Common myeloid progenitor, CD34-positive (primary cell): ENCODE measurements at regions not wholly inside any gene's neighbourhood (a gene's known extent, or its start where the extent isn't known, plus 50 kb on each side); places are given as distances from the start of the nearest gene placed in this dataset.

Experiments used
- CTCF ChIA-PET: fragments of 350-600 bp; sonication (Branson Sonifier 250); formaldehyde crosslinking; loops from one replicate; lab custom pipeline; 2021; ENCODE audit warnings: antibody characterized with exemption; lab: Charles Lee
- POLR2A ChIA-PET: fragments of 350-600 bp; sonication (Branson Sonifier 250); formaldehyde crosslinking; loops from one replicate; lab custom pipeline; 2021; ENCODE audit warnings: antibody characterized with exemption; lab: Charles Lee
- DNase-seq, 3 donors: peaks; one replicate each; pipeline versions ENCODE4 v3.0.0 to v3.0.0-alpha.2; 2013
- H3K27ac ChIP-seq, 2 experiments: 1 replicate in 1 of 2; 2 replicates in 1 of 2; pipeline ENCODE4 v1.7.0; 2013; ENCODE audit warnings: inconsistent platforms in 2 of 2, low read length in 2 of 2, mild to moderate bottlenecking in 2 of 2, low read depth in 1 of 2, moderate library complexity in 1 of 2; ENCODE audit not compliant: severe bottlenecking in 2 of 2, insufficient read depth in 1 of 2, poor library complexity in 1 of 2
- H3K27me3 ChIP-seq, 5 experiments: replicated peaks in 2 of 5; 1 replicate in 3 of 5; 2 replicates in 2 of 5; pipeline versions ENCODE4 v1.6.1 to v1.7.0; 2013; ENCODE audit warnings: low read length in 4 of 5, mild to moderate bottlenecking in 2 of 5, moderate library complexity in 2 of 5, inconsistent platforms in 1 of 5; ENCODE audit not compliant: insufficient read depth in 5 of 5, control insufficient read depth in 4 of 5
- H3K36me3 ChIP-seq, 4 experiments: 1 replicate in 2 of 4; 2 replicates in 2 of 4; pipeline versions ENCODE4 v1.6.1 to v1.7.0; 2013; ENCODE audit warnings: low read length in 3 of 4, control low read depth in 1 of 4, mild to moderate bottlenecking in 1 of 4; ENCODE audit not compliant: control insufficient read depth in 4 of 4, insufficient read depth in 4 of 4
- H3K4me1 ChIP-seq, 4 experiments: 1 replicate in 3 of 4; 2 replicates in 1 of 4; pipeline versions ENCODE4 v1.6.1 to v1.7.1; 2013; ENCODE audit warnings: low read length in 3 of 4, mild to moderate bottlenecking in 3 of 4, control low read depth in 1 of 4, inconsistent platforms in 1 of 4, moderate library complexity in 1 of 4; ENCODE audit not compliant: control insufficient read depth in 4 of 4, insufficient read depth in 4 of 4; ENCODE audit errors: control extremely low read depth in 1 of 4
- H3K4me3 ChIP-seq, 7 experiments: 1 replicate in 4 of 7; 2 replicates in 3 of 7; pipeline versions ENCODE4 v1.5.1 to v1.7.0; 2013; ENCODE audit warnings: mild to moderate bottlenecking in 7 of 7, low read length in 6 of 7, moderate library complexity in 6 of 7, inconsistent platforms in 2 of 7, low read depth in 2 of 7, control low read depth in 1 of 7; ENCODE audit not compliant: insufficient read depth in 4 of 7, control insufficient read depth in 1 of 7; ENCODE audit errors: extremely low read depth in 1 of 7
- H3K9me3 ChIP-seq, 5 experiments: 1 replicate in 4 of 5; 2 replicates in 1 of 5; pipeline versions ENCODE4 v1.6.1 to v1.7.1; 2013; ENCODE audit warnings: low read length in 4 of 5, mild to moderate bottlenecking in 2 of 5, inconsistent platforms in 1 of 5, low read depth in 1 of 5, moderate library complexity in 1 of 5; ENCODE audit not compliant: control insufficient read depth in 4 of 5, insufficient read depth in 2 of 5; ENCODE audit errors: control extremely low read depth in 1 of 5
- WGBS: methylation state at CpG from one replicate; pipeline ENCODE4 v1.1.5; 2013; ENCODE audit not compliant: insufficient coverage; 5-methylcytosine and 5-hydroxymethylcytosine counted together

- H3K9me3 ChIP-seq: no peaks in the 10 kb centered on the region
Observed at GRCh38 chr1:79976287-79976686, 969.8 kb upstream of the ADGRL4 start.

DNA sequence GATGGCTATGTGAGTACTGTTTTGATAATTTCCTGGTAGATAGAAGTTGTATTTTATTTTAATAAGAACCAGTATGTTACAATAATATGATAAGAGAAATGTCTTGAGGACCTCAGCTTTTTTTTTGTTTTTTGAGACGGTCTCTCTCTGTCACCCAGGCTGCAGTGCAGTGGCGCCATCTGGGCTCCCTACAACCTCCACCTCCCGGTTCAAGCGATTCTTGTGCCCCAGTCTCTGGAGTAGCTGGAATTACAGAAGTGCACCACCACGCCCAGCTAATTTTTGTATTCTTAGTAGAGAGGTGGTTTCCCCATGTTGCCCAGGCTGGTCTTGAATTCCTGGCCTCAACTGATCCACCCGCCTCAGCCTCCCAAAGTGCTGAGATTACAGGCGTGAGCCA lies 968.1 kb upstream of the ADGRL4 start:
- WGBS: 98% methylated on average over 6 of the region's 7 CpGs
- Histone ChIP-seq H3K4me1 (no peaks in the 10 kb centered on the region), H3K4me3 (no peak overlapping the region), H3K27ac (no peak overlapping the region), H3K27me3 (no peaks in the 10 kb centered on the region), H3K36me3 (no peaks in the 10 kb centered on the region), H3K9me3 (no peaks in the 10 kb centered on the region)
- DNase-seq: no peak
- CTCF ChIA-PET: no interaction called here
- POLR2A ChIA-PET: no interaction called here

More at GRCh38 chr1:79976287-79976686, 969.8 kb upstream of the ADGRL4 start:
- Histone ChIP-seq H3K27ac (no peak overlapping the region), H3K4me1 (no peaks in the 10 kb centered on the region), H3K4me3 (no peak overlapping the region), H3K27me3 (no peaks in the 10 kb centered on the region), H3K36me3 (no peaks in the 10 kb centered on the region)
- WGBS: 100% methylated on average over 3 of the region's 3 CpGs
- CTCF ChIA-PET: no interaction called here
- DNase-seq: no peak
- POLR2A ChIA-PET: no interaction called here

GRCh38 chr1:79969886-79970285 lies 963.4 kb upstream of the ADGRL4 start:
- CTCF ChIA-PET: no interaction called here
- WGBS: no CpG with 5 or more reads among the region's 2 CpGs
- Histone ChIP-seq H3K36me3 (no peaks in the 10 kb centered on the region), H3K4me3 (no peak overlapping the region), H3K27ac (no peak overlapping the region), H3K27me3 (no peaks in the 10 kb centered on the region), H3K9me3 (peaks cover 0 to 1% (median 0%) of the 10 kb centered on the region in 5 experiments), H3K4me1 (no peaks in the 10 kb centered on the region)
- POLR2A ChIA-PET: no interaction called here
- DNase-seq: no peak

DNA sequence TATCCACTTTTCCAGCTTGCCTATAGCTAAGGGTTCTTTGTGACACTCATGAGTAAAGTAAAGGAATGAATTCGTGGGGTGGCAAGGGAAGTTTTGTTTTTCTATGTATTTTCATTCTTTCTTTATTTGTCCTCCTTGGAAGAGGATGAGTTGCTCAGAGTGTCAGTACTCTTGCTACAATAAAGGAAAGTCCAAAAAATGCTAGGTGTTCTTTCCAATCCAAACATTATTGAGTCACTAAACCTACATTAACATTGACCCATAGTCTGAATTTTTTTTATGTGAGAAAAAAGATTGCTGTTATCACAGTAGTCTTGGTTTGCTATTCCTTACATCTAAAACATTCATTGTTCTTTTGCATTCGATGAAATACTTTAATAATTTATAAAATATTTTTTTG lies 959.9 kb upstream of the ADGRL4 start:
- CTCF ChIA-PET: no interaction called here
- POLR2A ChIA-PET: no interaction called here
- WGBS: no CpG with 5 or more reads among the region's 2 CpGs
- no peak overlapping the region for H3K4me3 ChIP-seq
- no peaks in the 10 kb centered on the region for H3K4me1 ChIP-seq
- H3K27ac ChIP-seq: no peak overlapping the region
- no peaks in the 10 kb centered on the region for H3K36me3 ChIP-seq
- DNase-seq: no peak
- no peaks in the 10 kb centered on the region for H3K27me3 ChIP-seq
- peaks cover 0 to 1% (median 0%) of the 10 kb centered on the region in 5 experiments for H3K9me3 ChIP-seq

DNA sequence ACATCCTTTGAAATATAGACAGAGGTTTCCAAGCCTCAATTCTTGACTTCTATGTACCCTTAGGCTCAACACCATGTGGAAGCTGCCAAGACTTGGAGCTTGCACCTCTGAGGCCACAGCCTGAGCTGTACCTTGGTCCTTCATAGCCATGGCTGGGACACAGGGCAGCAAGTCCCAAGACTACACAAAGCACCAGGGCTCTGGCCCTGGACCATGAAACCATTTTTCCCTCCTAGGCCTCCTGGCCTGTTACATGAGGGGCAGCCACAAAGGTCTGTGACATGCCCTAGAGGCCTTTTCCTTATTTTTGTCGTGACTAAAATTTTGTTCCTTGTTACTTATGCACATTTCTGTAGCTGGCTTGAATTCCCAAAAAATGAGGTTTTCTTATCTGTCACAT lies 953.1 kb upstream of the ADGRL4 start:
- no peak overlapping the region for H3K27ac ChIP-seq
- no peaks in the 10 kb centered on the region for H3K4me1 ChIP-seq
- no peaks in the 10 kb centered on the region for H3K27me3 ChIP-seq
- ChIA-PET CTCF (no interaction called here), POLR2A (interaction anchor here (0.6 kb wide), 1 partner anchor 15 kb away, joined by 3 read pairs; no protein-coding TSS in a partner anchor)
- no peaks in the 10 kb centered on the region for H3K9me3 ChIP-seq
- WGBS: 100% methylated on average over 1 of the region's 1 CpG
- DNase-seq: no peak
- H3K36me3 ChIP-seq: no peaks in the 10 kb centered on the region
- no peak overlapping the region for H3K4me3 ChIP-seq

GRCh38 chr1:79955966-79956365 lies 949.4 kb upstream of the ADGRL4 start:
- Histone ChIP-seq H3K4me1 (no peaks in the 10 kb centered on the region), H3K4me3 (no peak overlapping the region), H3K27me3 (no peaks in the 10 kb centered on the region), H3K9me3 (peaks cover 0 to 2% (median 0%) of the 10 kb centered on the region in 5 experiments), H3K27ac (no peak overlapping the region), H3K36me3 (no peaks in the 10 kb centered on the region)
- POLR2A ChIA-PET: no interaction called here
- CTCF ChIA-PET: no interaction called here
- WGBS: no CpG with 5 or more reads among the region's 1 CpG
- no peak for DNase-seq

GRCh38 chr1:79950511-79950910 lies 944.0 kb upstream of the ADGRL4 start:
- no peaks in the 10 kb centered on the region for H3K36me3 ChIP-seq
- no peak for DNase-seq
- 100% methylated on average over 3 of the region's 3 CpGs for WGBS
- ChIA-PET CTCF (no interaction called here), POLR2A (no interaction called here)
- no peaks in the 10 kb centered on the region for H3K27me3 ChIP-seq
- H3K4me1 ChIP-seq: no peaks in the 10 kb centered on the region
- H3K9me3 ChIP-seq: peaks cover 0 to 2% (median 0%) of the 10 kb centered on the region in 5 experiments
- H3K27ac ChIP-seq: no peak overlapping the region
- H3K4me3 ChIP-seq: no peak overlapping the region
